ENCODE measurements at regions not wholly inside any gene's neighbourhood (a gene's known extent, or its start where the extent isn't known, plus 50 kb on each side); places are given as distances from the start of the nearest gene placed in this dataset.

DNA sequence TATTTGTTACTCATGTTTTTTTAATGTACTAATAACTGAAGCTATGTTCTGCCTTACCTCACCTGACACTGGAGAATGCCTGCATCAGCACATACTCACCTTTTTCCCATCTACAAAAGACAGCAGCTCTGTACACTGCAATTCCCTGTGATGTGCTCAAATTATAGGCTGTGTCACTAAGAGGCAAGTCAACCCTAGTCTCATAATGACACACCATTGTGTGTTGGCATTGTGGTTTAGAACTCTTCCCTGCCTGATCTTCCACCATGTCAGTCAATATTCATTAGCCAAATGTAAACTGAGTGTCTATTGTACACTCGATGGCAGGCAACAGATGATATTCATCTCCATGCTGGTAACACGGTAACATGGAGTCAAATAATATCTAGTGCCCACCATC, 332.1 kb upstream of the TCF4 start:
- no peak for DNase-seq (ENCODE audit: extremely low spot score)
- intact Hi-C loops (cut with DNase I): no loop called here
- no peak overlapping the region for H3K27ac ChIP-seq (replicated peaks in 1 of 4)
- H3K9me3 ChIP-seq: no peaks in the 10 kb centered on the region
- H3K4me1 ChIP-seq: no peaks in the 10 kb centered on the region
- no peaks in the 10 kb centered on the region for H3K36me3 ChIP-seq
- no peak overlapping the region for H3K4me3 ChIP-seq
- H3K27me3 ChIP-seq: no peaks in the 10 kb centered on the region
- WGBS: 75% methylated on average over 2 of the region's 2 CpGs
- TF ChIP-seq POLR2A (IDR thresholded peaks at IDR 0.05; ENCODE audit: low read depth): no peak
- TF ChIP-seq EP300 (IDR thresholded peaks at IDR 0.05): no peak
- no peak for TF ChIP-seq POLR2AphosphoS5 (IDR thresholded peaks at IDR 0.05)
- TF ChIP-seq, protein P1, sequence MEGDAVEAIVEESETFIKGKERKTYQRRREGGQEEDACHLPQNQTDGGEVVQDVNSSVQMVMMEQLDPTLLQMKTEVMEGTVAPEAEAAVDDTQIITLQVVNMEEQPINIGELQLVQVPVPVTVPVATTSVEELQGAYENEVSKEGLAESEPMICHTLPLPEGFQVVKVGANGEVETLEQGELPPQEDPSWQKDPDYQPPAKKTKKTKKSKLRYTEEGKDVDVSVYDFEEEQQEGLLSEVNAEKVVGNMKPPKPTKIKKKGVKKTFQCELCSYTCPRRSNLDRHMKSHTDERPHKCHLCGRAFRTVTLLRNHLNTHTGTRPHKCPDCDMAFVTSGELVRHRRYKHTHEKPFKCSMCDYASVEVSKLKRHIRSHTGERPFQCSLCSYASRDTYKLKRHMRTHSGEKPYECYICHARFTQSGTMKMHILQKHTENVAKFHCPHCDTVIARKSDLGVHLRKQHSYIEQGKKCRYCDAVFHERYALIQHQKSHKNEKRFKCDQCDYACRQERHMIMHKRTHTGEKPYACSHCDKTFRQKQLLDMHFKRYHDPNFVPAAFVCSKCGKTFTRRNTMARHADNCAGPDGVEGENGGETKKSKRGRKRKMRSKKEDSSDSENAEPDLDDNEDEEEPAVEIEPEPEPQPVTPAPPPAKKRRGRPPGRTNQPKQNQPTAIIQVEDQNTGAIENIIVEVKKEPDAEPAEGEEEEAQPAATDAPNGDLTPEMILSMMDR (IDR thresholded peaks at IDR 0.05): no peak

DNA sequence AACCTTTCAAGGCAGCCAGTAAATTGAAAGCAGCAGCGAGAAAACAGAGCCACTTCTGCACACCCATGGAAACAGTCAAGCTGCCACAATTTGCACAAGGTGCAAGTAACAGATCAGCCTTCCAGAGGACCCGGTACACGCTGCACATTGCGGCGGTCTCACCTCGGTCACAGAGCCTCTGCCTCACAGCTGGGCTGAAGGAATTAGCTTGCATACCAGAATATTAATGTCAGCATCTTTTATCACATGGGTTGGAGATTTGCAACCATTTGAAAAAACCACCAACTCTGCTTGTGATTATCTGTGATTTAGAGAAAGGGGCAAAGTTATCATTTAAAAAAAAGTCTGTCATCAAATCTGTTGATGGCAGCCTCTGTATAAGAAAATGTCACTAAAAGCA, 330.5 kb upstream of the TCF4 start:
- intact Hi-C loops (cut with DNase I): no loop called here
- Histone ChIP-seq H3K9me3 (no peaks in the 10 kb centered on the region), H3K27ac (replicated peaks in 1 of 4) (no peak overlapping the region), H3K36me3 (no peaks in the 10 kb centered on the region), H3K4me1 (no peaks in the 10 kb centered on the region), H3K27me3 (no peaks in the 10 kb centered on the region), H3K4me3 (no peak overlapping the region)
- DNase-seq (ENCODE audit: extremely low spot score): no peak
- WGBS: 77% methylated on average over 6 of the region's 6 CpGs
- TF ChIP-seq EP300 (IDR thresholded peaks at IDR 0.05) (no peak), POLR2AphosphoS5 (IDR thresholded peaks at IDR 0.05) (no peak), POLR2A (IDR thresholded peaks at IDR 0.05; ENCODE audit: low read depth) (no peak)
- TF ChIP-seq, protein P1 (IDR thresholded peaks at IDR 0.05): no peak

DNA sequence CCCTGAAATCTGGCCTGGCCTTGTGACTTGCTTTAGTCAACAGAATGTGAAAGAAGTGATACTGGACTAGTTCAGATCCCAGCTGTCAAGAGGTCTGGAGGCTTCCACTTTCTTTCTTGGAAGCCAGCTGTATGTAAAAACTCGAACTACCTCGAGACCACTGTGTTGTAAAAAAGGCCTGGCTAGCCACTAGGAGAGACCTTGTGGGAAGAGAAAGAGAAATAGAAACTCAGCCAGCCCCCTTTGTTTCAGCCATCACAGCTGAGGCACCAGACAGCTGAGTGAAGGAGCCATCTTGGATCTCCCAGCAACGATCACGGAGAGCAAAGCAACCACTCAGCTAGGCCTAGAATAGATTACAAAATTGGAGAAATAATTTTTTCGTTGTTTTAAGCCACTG, 324.9 kb upstream of the TCF4 start:
- H3K36me3 ChIP-seq: no peaks in the 10 kb centered on the region
- no peaks in the 10 kb centered on the region for H3K27me3 ChIP-seq
- 90% methylated on average over 5 of the region's 5 CpGs for WGBS
- no peaks in the 10 kb centered on the region for H3K9me3 ChIP-seq
- intact Hi-C loops (cut with DNase I): no loop called here
- no peak overlapping the region for H3K27ac ChIP-seq (replicated peaks in 1 of 4)
- H3K4me3 ChIP-seq: no peak overlapping the region
- peaks cover 0 to 8% (median 4%) of the 10 kb centered on the region in 4 donors for H3K4me1 ChIP-seq
- TF ChIP-seq EP300 (IDR thresholded peaks at IDR 0.05) (no peak), POLR2A (IDR thresholded peaks at IDR 0.05; ENCODE audit: low read depth) (no peak), POLR2AphosphoS5 (IDR thresholded peaks at IDR 0.05) (no peak)
- TF ChIP-seq, protein P1 (IDR thresholded peaks at IDR 0.05): no peak
- no peak for DNase-seq (ENCODE audit: extremely low spot score)

GRCh38 chr18:55912071-55912470, 324.1 kb upstream of the TCF4 start:
- no peak for DNase-seq (ENCODE audit: extremely low spot score)
- Histone ChIP-seq H3K27me3 (no peaks in the 10 kb centered on the region), H3K4me3 (no peak overlapping the region), H3K4me1 (peaks cover 0 to 17% (median 12%) of the 10 kb centered on the region in 4 donors), H3K27ac (replicated peaks in 1 of 4) (no peak overlapping the region), H3K9me3 (no peaks in the 10 kb centered on the region), H3K36me3 (no peaks in the 10 kb centered on the region)
- TF ChIP-seq, protein P1 (IDR thresholded peaks at IDR 0.05): no peak
- TF ChIP-seq EP300 (IDR thresholded peaks at IDR 0.05) (no peak), POLR2AphosphoS5 (IDR thresholded peaks at IDR 0.05) (no peak), POLR2A (IDR thresholded peaks at IDR 0.05; ENCODE audit: low read depth) (no peak)
- WGBS: 81% methylated on average over 2 of the region's 2 CpGs
- intact Hi-C loops (cut with DNase I): no loop called here

DNA sequence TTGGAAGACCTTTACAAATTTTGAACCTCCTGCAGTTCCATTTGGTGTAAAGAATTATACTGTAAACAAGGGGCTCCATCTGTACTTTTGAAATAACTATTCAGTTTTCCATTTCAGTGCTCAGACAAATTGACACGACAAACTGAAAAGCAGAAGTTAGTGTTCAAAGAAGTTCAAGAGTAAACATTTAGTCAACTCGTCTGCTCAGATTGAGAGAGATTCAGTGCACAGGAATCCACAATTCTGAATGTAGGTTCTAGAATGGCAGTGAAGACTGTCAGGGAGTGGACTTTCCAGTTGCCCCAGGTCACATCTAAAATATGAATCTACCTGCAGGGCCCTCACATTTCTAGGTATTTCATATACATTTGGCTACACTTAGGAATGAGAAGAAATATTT, 322.3 kb upstream of the TCF4 start:
- Histone ChIP-seq H3K4me1 (peaks cover 0 to 18% (median 13%) of the 10 kb centered on the region in 4 donors), H3K27ac (replicated peaks in 1 of 4) (no peak overlapping the region), H3K27me3 (no peaks in the 10 kb centered on the region), H3K9me3 (no peaks in the 10 kb centered on the region), H3K4me3 (no peak overlapping the region), H3K36me3 (no peaks in the 10 kb centered on the region)
- no peak for DNase-seq (ENCODE audit: extremely low spot score)
- WGBS: 48% methylated on average over 2 of the region's 2 CpGs
- intact Hi-C loops (cut with DNase I): no loop called here
- TF ChIP-seq POLR2A (IDR thresholded peaks at IDR 0.05; ENCODE audit: low read depth) (no peak), POLR2AphosphoS5 (IDR thresholded peaks at IDR 0.05) (no peak), EP300 (IDR thresholded peaks at IDR 0.05) (no peak)
- TF ChIP-seq, protein P1 (IDR thresholded peaks at IDR 0.05): no peak
